Eye (tissue), 1 donor: ENCODE measurements at regions not wholly inside any gene's neighbourhood (a gene's known extent, or its start where the extent isn't known, plus 50 kb on each side); places are given as distances from the start of the nearest gene placed in this dataset.

Experiments used
- DNase-seq: peaks from one replicate; pipeline ENCODE4 v3.0.0-alpha.2; 2015

- DNase-seq = peak; percentile 24
Observed at GRCh38 chr9:1939926-1940368, 75.2 kb upstream of the SMARCA2 start.

GRCh38 chr9:1941989-1942388 lies 73.2 kb upstream of the SMARCA2 start:
- no peak for DNase-seq

GRCh38 chr9:1946526-1947283 lies 68.4 kb upstream of the SMARCA2 start:
- no peak for DNase-seq

GRCh38 chr9:1947438-1947837 lies 67.7 kb upstream of the SMARCA2 start:
- no peak for DNase-seq

GRCh38 chr9:1948541-1948940 lies 66.6 kb upstream of the SMARCA2 start:
- no peak for DNase-seq

- DNase-seq = no peak
Observed at GRCh38 chr9:1951446-1951845, 63.7 kb upstream of the SMARCA2 start.

GRCh38 chr9:1952001-1952400 lies 63.1 kb upstream of the SMARCA2 start:
- no peak for DNase-seq

- DNase-seq = no peak
Observed at GRCh38 chr9:1954238-1954637, 60.9 kb upstream of the SMARCA2 start.

- no peak for DNase-seq
Observed at GRCh38 chr9:1956958-1957357, 58.2 kb upstream of the SMARCA2 start.

GRCh38 chr9:1957856-1958255 lies 57.3 kb upstream of the SMARCA2 start:
- DNase-seq = no peak

- no peak for DNase-seq
Observed at GRCh38 chr9:1959371-1959770, 55.8 kb upstream of the SMARCA2 start.

GRCh38 chr9:1960342-1961042 lies 54.7 kb upstream of the SMARCA2 start:
- DNase-seq = no peak

GRCh38 chr9:1962122-1962521 lies 53.0 kb upstream of the SMARCA2 start:
- peak; percentile 23 for DNase-seq

- DNase-seq = no peak
Observed at GRCh38 chr9:1962588-1963106, 52.5 kb upstream of the SMARCA2 start.

GRCh38 chr9:1964093-1964492 lies 51.1 kb upstream of the SMARCA2 start:
- no peak for DNase-seq
